GM21447 (cell line): ENCODE measurements at regions not wholly inside any gene's neighbourhood (a gene's known extent, or its start where the extent isn't known, plus 50 kb on each side); places are given as distances from the start of the nearest gene placed in this dataset.
"Not testable (repeated sequence)": the region's sequence is repeated elsewhere in the genome, so short reads cannot be mapped to it uniquely, and the experiment has no call there.

Source experiments
- ATAC-seq: cut with Tn5 transposase; IDR thresholded peaks from one replicate; pipeline ENCODE4 v1.9.1; 2021; ENCODE audit not compliant: unreplicated experiment

DNA sequence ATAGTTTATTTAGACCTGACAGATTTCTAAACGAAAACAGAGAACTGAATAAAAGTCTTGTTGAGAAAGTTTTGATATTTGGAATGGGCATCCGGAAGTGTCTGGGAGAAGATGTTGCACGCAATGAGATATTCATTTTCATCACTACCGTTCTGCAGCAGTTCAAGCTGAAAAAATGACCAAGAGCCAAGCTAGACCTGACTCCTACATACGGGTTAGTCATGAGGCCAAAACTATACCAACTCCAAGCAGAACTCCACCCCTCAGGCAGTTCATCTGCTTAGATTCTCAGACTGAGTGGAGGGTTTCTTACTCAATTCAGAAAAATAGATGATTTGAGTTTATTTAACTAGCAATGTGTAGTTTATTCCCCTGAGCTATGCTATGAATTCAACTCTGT is 95.4 kb upstream of the ANXA1 start:
- ATAC-seq = no peak

GRCh38 chr9:73054091-73054490 is 97.6 kb upstream of the ANXA1 start:
- ATAC-seq = no peak

GRCh38 chr9:73053543-73053942 is 98.1 kb upstream of the ANXA1 start:
- no peak for ATAC-seq

DNA sequence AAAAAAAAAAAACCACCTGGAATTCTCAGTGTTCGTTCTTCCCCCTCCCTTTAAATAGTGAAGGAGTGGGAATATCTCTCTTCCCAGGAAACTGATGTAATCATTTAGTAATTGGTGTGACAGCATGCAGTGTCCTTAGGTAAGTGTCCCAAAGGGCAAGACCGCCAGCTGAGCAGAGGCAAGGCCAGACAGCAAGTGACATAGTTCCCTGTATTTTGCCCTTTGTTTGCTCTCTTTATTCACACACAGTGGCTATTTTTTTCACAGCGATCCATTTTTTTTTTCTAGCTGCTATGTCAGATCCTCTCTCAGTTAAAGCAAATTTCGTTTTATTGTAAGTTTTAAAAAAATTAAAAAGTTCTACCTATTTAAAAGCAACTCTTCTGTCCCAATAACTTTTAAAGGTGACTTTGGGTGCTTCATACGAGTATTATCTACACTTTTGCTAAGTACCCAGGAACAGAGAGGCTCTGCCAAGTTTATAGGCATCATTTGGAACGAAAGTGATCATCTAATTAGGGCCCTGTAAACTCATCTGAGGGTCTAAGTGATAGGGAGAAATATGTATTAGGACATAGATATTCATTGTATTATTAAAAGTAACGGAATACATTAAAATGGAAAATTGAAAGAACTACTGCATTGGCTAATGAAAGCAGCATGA is 98.2 kb upstream of the ALDH1A1 start:
- no peak for ATAC-seq

GRCh38 chr9:73050065-73050816 is 97.4 kb upstream of the ALDH1A1 start:
- no peak for ATAC-seq

DNA sequence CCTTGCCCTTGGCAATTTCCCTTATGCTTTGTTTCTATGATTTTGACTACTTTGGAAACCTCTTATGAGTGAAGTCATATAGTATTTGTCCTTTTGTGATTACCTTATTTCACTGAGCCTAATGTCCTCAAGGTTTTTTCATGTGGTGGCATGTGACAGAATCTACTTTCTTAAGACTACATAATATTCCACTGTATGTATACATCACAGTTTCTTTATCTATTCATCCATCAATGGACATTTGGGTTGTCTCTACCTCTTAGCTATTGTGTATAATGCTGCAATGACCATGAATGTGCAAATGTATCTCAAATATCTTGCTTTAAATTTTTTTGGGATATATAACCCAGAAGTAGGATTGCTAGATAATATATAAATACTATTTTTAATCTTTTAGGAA is 96.4 kb upstream of the ALDH1A1 start:
- ATAC-seq = no peak

DNA sequence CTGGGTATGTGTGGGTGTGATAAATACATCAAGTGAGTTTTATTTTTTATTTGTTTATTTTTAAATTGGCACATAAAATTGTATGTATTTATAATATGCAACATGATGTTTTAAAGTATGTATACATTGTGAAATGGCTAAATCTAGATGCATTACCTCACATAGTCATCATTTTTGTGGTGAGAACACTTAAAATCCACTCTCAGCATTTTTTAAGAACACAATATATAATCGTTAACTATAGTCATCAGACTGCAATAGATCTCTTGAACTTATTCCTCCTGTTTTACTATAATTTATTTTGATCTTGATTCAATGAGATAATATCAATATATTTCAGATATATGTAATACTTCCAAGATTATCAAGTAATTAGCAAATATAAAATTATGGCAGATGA is 93.9 kb upstream of the ALDH1A1 start:
- no peak for ATAC-seq

DNA sequence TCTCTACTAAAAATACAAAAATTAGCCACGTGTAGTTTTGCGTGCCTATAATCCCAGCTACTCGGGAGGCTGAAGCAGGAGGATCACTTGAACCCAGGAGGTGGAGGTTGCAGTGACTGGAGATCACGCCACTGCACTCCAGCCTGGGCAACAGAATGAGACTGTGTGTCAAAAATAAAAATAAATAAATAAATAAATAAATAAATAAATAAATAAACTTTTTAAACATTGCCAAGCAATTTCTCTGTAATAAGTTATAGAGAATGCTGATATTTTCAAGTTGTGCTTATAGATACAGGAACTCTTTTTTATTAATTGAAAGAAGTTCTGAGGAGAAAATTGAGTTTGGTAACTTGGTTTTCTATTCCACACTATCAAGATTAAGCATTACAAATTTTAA is 91.9 kb upstream of the ALDH1A1 start:
- ATAC-seq = not testable (repeated sequence)

DNA sequence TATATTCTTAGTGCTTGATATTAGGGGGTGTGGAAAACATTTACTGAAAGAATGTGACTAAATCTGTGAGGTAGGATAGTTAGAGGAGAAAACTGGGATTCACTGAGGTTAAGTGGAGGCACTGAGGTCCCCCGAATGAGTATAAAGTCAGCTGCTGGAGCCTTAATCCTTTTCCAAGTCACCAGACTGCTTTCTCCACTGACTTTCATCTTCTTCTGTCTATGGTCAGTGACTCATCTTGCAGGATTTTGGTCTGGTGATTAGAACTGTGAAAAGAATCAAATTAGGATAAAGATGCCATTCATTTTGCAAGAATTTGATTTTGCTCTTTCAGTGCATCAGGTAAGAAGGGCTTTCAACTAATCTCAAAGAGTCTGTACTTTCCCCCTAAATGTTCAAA is 89.3 kb upstream of the ALDH1A1 start:
- no peak for ATAC-seq

GRCh38 chr9:73039271-73040263 is 86.7 kb upstream of the ALDH1A1 start:
- no peak for ATAC-seq

- ATAC-seq = no peak
Measured at GRCh38 chr9:73038613-73039012, 85.8 kb upstream of the ALDH1A1 start.

GRCh38 chr9:73038089-73038509 is 85.2 kb upstream of the ALDH1A1 start:
- ATAC-seq = no peak

DNA sequence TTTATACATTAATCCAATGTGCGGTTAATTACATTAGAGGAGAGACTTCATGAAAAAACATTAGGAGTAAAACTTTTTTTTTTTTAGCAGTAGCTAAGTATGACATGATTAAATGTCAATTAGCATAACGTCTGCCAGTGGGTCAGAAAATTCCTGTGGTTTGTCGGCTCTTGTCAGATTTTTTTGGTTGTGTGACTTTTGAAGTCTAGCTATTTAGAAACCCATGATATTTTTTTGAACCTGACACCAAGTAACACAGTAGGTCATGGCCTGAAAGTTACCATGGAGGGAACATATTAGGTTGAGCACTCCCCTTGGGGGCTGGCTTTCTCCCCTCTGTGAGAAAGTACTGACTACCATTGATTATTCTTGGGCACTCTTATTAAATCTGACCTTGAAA is 84.8 kb upstream of the ALDH1A1 start:
- no peak for ATAC-seq

- ATAC-seq = no peak
Measured at GRCh38 chr9:73034962-73035361, 82.1 kb upstream of the ALDH1A1 start.

DNA sequence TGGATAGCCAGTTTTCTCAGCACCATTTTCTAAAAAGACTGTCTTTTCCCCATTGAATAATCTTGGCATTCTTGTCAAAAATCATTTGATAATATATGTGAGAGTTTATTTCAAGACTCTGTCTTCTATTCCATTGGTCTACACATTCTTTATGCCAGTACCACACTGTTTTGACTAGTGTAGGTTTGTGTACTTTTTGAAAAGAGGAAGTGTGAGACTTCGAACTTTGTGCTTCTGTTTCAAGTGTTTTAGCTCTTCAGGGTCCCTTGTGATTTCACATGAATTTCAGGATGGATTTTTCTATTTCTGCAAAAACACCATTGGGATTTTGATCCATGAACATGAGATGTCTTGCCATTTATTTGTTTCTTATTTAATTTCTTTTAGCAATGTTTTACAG is 78.5 kb upstream of the ALDH1A1 start:
- ATAC-seq = no peak

- no peak for ATAC-seq
Measured at GRCh38 chr9:73030370-73031030, 77.6 kb upstream of the ALDH1A1 start.

GRCh38 chr9:73029346-73029745 is 76.5 kb upstream of the ALDH1A1 start:
- no peak for ATAC-seq

- ATAC-seq = no peak
Measured at GRCh38 chr9:73026375-73026774, 73.5 kb upstream of the ALDH1A1 start.

DNA sequence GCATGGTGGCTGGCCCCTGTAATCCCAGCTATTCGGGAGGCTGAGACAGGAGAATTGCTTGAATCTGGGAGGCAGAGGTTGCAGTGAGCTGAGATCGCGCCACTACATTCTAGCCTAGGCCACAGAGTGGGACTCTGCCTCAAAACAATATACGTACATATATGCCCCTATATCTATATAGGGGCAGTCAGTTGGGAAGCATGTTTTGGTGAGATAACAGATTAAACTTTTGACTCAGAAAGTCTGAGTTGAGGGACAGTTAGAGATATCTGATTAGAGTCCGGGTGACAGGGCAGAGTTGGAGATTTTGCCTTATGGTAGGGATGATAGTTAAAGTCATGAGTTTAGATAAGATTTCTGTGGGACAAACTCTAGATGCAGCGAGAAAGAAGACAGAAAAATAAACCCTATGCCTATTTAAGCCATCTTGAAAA is 71.8 kb upstream of the ALDH1A1 start:
- ATAC-seq = no peak

GRCh38 chr9:73023025-73023541 is 70.2 kb upstream of the ALDH1A1 start:
- ATAC-seq = peak; percentile 63

- no peak for ATAC-seq
Measured at GRCh38 chr9:73022353-73022752, 69.5 kb upstream of the ALDH1A1 start.
